Activated B cell treated with CpG ODN at 0.5 μM for 24 hours (primary cell): ENCODE measurements at regions not wholly inside any gene's neighbourhood (a gene's known extent, or its start where the extent isn't known, plus 50 kb on each side); places are given as distances from the start of the nearest gene placed in this dataset.

Source experiments
- ATAC-seq: fragments of 200-7000 bp; cut with Tn5 transposase; one replicate; pipeline ENCODE4 v1.10.0; 2021; ENCODE audit warnings: low read depth, mild to moderate bottlenecking, moderate library complexity
- CTCF ChIA-PET: fragments of 350-600 bp; sonication (Branson Sonifier 250); formaldehyde crosslinking; loops from one replicate; lab custom pipeline; 2021; ENCODE audit warnings: antibody characterized with exemption; lab: Charles Lee
- POLR2A ChIA-PET: fragments of 350-600 bp; sonication (Branson Sonifier 250); formaldehyde crosslinking; loops from one replicate; lab custom pipeline; 2021; ENCODE audit warnings: antibody characterized with exemption; lab: Charles Lee
- DNase-seq: peaks from one replicate; pipeline ENCODE4 v3.0.0; 2022
- H3K27ac Mint-ChIP-seq: one replicate; pipeline ENCODE4 v1.8.0; 2020; ENCODE audit warnings: mixed read lengths
- H3K27me3 Mint-ChIP-seq: one replicate; pipeline ENCODE4 v1.8.0; 2021; ENCODE audit warnings: mixed read lengths
- H3K36me3 Mint-ChIP-seq: one replicate; pipeline ENCODE4 v1.8.0; 2021; ENCODE audit warnings: low read depth, mixed read lengths
- H3K4me1 Mint-ChIP-seq: one replicate; pipeline ENCODE4 v1.8.0; 2021; ENCODE audit warnings: mixed read lengths
- H3K4me3 Mint-ChIP-seq: one replicate; pipeline ENCODE4 v1.8.0; 2020; ENCODE audit warnings: mild to moderate bottlenecking, mixed read lengths
- H3K9me3 Mint-ChIP-seq: one replicate; pipeline ENCODE4 v1.8.0; 2020; ENCODE audit warnings: mixed read lengths
- CTCF ChIP-seq: fragments of 200-600 bp; IDR thresholded peaks from one replicate; pipeline ENCODE4 v1.8.0; 2022; ENCODE audit warnings: antibody characterized with exemption, mild to moderate bottlenecking
- intact Hi-C: fragments of 100-400 bp; cut with micrococcal nuclease; formaldehyde crosslinking; loops from one replicate; pipeline ENCODE4 v1.15.1; 2024

- Mint-ChIP-seq H3K4me1 (peaks cover 14% of the 10 kb centered on the region), H3K27ac (no peak overlapping the region), H3K27me3 (no peaks in the 10 kb centered on the region), H3K9me3 (no peaks in the 10 kb centered on the region), H3K4me3 (no peak overlapping the region), H3K36me3 (no peaks in the 10 kb centered on the region)
- POLR2A ChIA-PET = interaction anchor here (0.7 kb wide), 1 partner anchor 48 kb away, joined by 4 read pairs; no protein-coding TSS in a partner anchor
- DNase-seq (no peak), ATAC-seq (no peak)
- no peak for TF ChIP-seq CTCF
- CTCF ChIA-PET = no interaction called here
- intact Hi-C loops = no loop called here
Measured at GRCh38 chr19:5214902-5215301, 125.7 kb downstream of the PTPRS start.

- POLR2A ChIA-PET = no interaction called here
- ATAC-seq = no peak
Measured at GRCh38 chr19:5214371-5214770, 126.2 kb downstream of the PTPRS start.

GRCh38 chr19:5213667-5214066, 126.9 kb downstream of the PTPRS start:
- ChIA-PET CTCF (no interaction called here), POLR2A (no interaction called here)
- Mint-ChIP-seq H3K9me3 (no peaks in the 10 kb centered on the region), H3K4me1 (peaks cover 14% of the 10 kb centered on the region), H3K36me3 (no peaks in the 10 kb centered on the region), H3K4me3 (no peak overlapping the region), H3K27ac (no peak overlapping the region), H3K27me3 (no peaks in the 10 kb centered on the region)
- TF ChIP-seq CTCF = no peak
- intact Hi-C loops = no loop called here
- DNase-seq = no peak
- ATAC-seq = no peak

More at GRCh38 chr19:5214371-5214770, 126.2 kb downstream of the PTPRS start:
- H3K4me3 Mint-ChIP-seq = no peak overlapping the region
- DNase-seq = no peak
- no peak for TF ChIP-seq CTCF
- CTCF ChIA-PET = no interaction called here
- H3K9me3 Mint-ChIP-seq = no peaks in the 10 kb centered on the region
- H3K36me3 Mint-ChIP-seq = no peaks in the 10 kb centered on the region
- no peaks in the 10 kb centered on the region for H3K27me3 Mint-ChIP-seq
- peaks cover 14% of the 10 kb centered on the region for H3K4me1 Mint-ChIP-seq
- intact Hi-C loops = no loop called here
- no peak overlapping the region for H3K27ac Mint-ChIP-seq

GRCh38 chr19:5212101-5212500, 128.5 kb downstream of the PTPRS start:
- intact Hi-C loops = no loop called here
- no peak overlapping the region for H3K4me3 Mint-ChIP-seq

GRCh38 chr19:5211217-5211822, 129.3 kb downstream of the PTPRS start:
- H3K27me3 Mint-ChIP-seq = no peaks in the 10 kb centered on the region
- H3K4me1 Mint-ChIP-seq = peaks cover 5% of the 10 kb centered on the region
- ATAC-seq (no peak), DNase-seq (no peak)
- no peaks in the 10 kb centered on the region for H3K9me3 Mint-ChIP-seq
- ChIA-PET POLR2A (no interaction called here), CTCF (no interaction called here)
- intact Hi-C loops = no loop called here
- H3K27ac Mint-ChIP-seq = no peak overlapping the region
- TF ChIP-seq CTCF = no peak
- H3K36me3 Mint-ChIP-seq = no peaks in the 10 kb centered on the region
- H3K4me3 Mint-ChIP-seq = no peak overlapping the region

More at GRCh38 chr19:5212101-5212500, 128.5 kb downstream of the PTPRS start:
- DNase-seq = no peak
- TF ChIP-seq CTCF = no peak
- Mint-ChIP-seq H3K27me3 (no peaks in the 10 kb centered on the region), H3K27ac (no peak overlapping the region), H3K9me3 (no peaks in the 10 kb centered on the region), H3K36me3 (no peaks in the 10 kb centered on the region), H3K4me1 (peaks cover 13% of the 10 kb centered on the region)
- no peak for ATAC-seq
- ChIA-PET CTCF (no interaction called here), POLR2A (no interaction called here)
